ENCODE measurements at regions not wholly inside any gene's neighbourhood (a gene's known extent, or its start where the extent isn't known, plus 50 kb on each side); places are given as distances from the start of the nearest gene placed in this dataset.
A peak's percentile ranks its signal among the peaks of the same experiment; 100 is the strongest.
"Not testable (repeated sequence)": the region's sequence is repeated elsewhere in the genome, so short reads cannot be mapped to it uniquely, and the experiment has no call there.

GRCh38 chr7:17095931-17096330 lies 202.5 kb upstream of the AHR start:
- DNase-seq: no peak

GRCh38 chr7:17097668-17098297 lies 200.7 kb upstream of the AHR start:
- DNase-seq: no peak

- no peak for DNase-seq
These were observed 199.9 kb upstream of the AHR start for GRCh38 chr7:17098515-17098914.

- no peak for DNase-seq
These were observed 199.1 kb upstream of the AHR start for GRCh38 chr7:17099083-17099973.

- not testable (repeated sequence) for DNase-seq
These were observed 198.4 kb upstream of the AHR start for GRCh38 chr7:17099974-17100509.

- no peak for DNase-seq
These were observed 197.2 kb upstream of the AHR start for GRCh38 chr7:17101207-17101696.

- no peak for DNase-seq
These were observed 195.3 kb upstream of the AHR start for GRCh38 chr7:17103170-17103569.

- DNase-seq: no peak
These were observed 194.5 kb upstream of the AHR start for GRCh38 chr7:17103984-17104383.

- no peak for DNase-seq
These were observed 194.0 kb upstream of the AHR start for GRCh38 chr7:17104419-17104818.

- no peak for DNase-seq
These were observed 192.8 kb upstream of the AHR start for GRCh38 chr7:17105701-17106100.

GRCh38 chr7:17108049-17108584 lies 190.3 kb upstream of the AHR start:
- DNase-seq: no peak

- DNase-seq: no peak
These were observed 189.4 kb upstream of the AHR start for GRCh38 chr7:17109020-17109419.

- not testable (repeated sequence) for DNase-seq
These were observed 184.7 kb upstream of the AHR start for GRCh38 chr7:17113770-17114169.

GRCh38 chr7:17118412-17118811 lies 180.0 kb upstream of the AHR start:
- DNase-seq: peak; percentile 62

- no peak for DNase-seq
These were observed 177.7 kb upstream of the AHR start for GRCh38 chr7:17120756-17121155.

GRCh38 chr7:17121671-17122070 lies 176.8 kb upstream of the AHR start:
- no peak for DNase-seq

GRCh38 chr7:17123020-17123419 lies 175.4 kb upstream of the AHR start:
- no peak for DNase-seq

- DNase-seq: no peak
These were observed 171.8 kb upstream of the AHR start for GRCh38 chr7:17126413-17127268.

- no peak for DNase-seq
These were observed 169.2 kb upstream of the AHR start for GRCh38 chr7:17129218-17129617.

- DNase-seq: no peak
These were observed 168.0 kb upstream of the AHR start for GRCh38 chr7:17130281-17131059.

GRCh38 chr7:17131060-17131345 lies 167.4 kb upstream of the AHR start:
- DNase-seq: no peak

Data from CD4-positive, alpha-beta T cell treated with Interleukin-4 for 4 hours (primary cell).